Non-pigmented ciliary epithelial cell (primary cell): ENCODE measurements at regions not wholly inside any gene's neighbourhood (a gene's known extent, or its start where the extent isn't known, plus 50 kb on each side); places are given as distances from the start of the nearest gene placed in this dataset.
"Not testable (repeated sequence)": the region's sequence is repeated elsewhere in the genome, so short reads cannot be mapped to it uniquely, and the experiment has no call there.

ENCODE experiments used
- DNase-seq: peaks from one replicate; pipeline ENCODE4 v3.0.0-alpha.2; 2010; ENCODE audit warnings: low read depth

DNA sequence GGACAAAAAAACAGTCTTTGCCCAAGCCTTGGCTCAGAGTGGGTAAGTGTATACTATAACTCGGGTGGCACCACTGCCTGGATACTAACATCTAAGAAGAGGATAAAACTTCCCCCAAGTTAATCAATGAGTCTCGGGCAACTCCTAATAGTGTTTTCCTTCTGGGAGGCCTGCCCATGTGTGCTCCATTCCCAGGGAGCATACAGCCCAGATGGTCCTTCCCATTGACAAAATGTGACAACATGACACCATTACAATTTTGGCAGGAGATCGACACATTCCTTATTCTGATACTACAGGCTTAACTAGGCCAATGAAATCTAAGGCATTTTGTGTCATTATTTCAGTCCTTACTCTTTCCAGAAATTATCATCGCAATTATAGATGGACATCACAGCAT, 52.7 kb upstream of the CRIM1 start:
- no peak for DNase-seq

DNA sequence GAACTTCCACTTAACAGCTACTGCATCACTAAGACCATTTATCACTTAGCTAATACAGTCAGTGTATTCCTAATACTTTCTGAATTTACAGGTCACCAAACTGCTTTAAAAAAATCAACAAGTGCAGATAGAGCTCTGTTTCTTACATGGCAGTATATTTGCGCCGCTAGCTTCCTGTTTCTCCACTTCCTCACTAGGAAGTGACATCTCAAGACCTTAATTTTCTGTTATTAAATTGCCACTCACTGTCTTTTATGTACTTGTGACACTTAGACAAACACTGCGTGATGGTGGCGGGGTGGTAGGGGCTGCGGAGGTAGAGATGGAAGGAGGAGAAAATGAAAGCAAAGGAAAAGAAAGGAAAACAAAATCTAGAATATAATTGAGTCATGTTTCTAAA, 53.7 kb upstream of the CRIM1 start:
- no peak for DNase-seq

DNA sequence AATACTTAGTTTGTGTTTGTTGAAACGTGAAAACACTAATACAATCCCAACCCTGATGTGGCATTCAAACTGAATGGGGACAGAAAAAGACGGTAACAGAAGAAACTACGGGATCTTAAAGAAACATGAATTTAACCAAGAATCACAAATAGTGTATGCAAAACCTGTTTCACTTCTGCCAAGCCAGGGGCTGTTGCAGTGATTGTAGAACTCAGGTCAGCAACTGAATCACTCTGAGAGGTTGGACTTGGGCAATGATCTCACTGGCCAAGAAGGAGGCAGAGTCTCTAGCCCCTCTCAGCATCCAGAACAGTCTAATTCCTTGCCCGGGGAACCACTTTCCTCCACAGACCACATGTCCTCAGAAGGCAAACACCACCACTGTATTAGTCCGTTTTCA, 54.9 kb upstream of the CRIM1 start:
- DNase-seq = no peak

DNA sequence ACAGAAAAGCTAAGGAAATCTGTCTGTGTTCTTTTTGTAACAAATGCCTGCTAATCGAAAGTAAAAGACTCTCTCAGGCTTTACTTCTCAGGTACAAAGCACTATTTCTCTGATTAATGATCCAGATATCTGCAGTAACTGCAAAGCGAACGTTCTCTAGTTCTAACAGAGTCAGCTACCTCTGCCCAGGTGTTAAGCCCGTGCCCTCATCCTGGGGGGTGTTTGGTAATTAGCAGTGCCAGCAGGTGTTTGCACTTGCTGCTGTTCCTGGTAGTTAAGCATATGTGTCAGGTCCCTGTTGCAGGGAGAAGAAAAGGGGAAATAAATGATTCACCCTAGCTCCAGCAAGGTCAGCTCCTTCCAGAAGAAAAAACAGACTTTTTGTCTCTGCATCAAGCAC, 58.8 kb upstream of the CRIM1 start:
- DNase-seq = no peak

DNA sequence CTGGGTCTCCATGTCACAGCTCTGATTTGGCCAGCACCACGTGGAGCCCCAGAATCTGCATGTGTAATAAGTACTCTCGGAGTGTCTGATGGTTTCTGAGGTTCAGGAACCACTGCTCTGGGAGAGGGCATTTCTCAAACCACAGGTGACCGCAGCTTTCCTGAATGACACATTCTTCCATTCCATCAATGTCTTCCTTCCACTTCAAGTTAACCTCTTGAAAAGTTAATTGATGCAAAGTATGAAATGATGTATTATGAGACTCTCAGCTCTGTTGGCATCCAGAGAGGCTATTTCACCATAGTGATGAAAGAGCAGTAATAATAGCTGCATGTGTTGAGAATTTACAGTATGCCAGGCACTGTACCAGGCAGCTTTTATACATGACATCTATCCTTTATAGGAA, 61.3 kb upstream of the CRIM1 start:
- DNase-seq = no peak

DNA sequence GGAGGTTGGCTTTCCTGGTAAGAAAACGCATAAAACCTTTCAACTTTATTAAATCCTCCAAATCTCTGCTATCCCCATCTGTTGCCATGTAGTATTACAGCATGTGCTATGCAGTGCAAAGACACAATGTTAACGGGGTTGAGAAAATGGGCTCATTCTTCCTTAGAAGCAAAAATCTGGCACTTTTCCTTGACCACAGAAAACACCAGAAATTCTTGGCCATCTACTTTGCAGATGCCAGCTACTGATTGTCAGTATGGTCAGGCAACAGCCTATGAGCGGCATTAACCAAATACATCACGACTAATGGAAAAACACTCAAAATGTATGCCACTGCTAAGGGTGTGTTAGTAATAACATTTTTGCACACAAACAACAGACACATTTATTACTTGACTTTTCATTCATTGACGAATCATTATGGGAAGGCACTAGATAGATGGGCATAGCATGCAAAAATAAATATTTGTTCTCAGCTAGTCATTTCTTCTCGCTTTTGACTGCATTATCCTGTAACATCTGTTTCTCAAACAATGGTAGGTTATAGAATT, 65.2 kb upstream of the CRIM1 start:
- no peak for DNase-seq

DNA sequence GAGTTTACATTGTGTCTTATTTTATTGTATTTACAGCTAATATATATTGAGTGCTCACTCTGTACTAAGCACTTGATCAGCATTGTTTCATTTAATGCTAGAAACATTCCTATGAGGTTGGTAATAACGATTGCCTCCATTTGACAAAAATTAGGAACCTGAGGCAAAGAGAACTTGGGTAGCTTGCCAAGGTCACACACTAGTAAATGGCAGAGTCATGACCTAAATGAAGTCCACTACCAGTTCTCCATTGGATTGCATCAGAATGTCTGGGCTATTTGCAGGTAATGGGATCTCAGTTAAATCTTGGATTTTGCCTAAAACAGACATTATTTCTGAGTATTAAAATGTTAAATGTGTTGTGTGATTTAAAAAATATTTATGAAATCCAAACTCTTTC, 65.8 kb upstream of the CRIM1 start:
- DNase-seq = no peak

DNA sequence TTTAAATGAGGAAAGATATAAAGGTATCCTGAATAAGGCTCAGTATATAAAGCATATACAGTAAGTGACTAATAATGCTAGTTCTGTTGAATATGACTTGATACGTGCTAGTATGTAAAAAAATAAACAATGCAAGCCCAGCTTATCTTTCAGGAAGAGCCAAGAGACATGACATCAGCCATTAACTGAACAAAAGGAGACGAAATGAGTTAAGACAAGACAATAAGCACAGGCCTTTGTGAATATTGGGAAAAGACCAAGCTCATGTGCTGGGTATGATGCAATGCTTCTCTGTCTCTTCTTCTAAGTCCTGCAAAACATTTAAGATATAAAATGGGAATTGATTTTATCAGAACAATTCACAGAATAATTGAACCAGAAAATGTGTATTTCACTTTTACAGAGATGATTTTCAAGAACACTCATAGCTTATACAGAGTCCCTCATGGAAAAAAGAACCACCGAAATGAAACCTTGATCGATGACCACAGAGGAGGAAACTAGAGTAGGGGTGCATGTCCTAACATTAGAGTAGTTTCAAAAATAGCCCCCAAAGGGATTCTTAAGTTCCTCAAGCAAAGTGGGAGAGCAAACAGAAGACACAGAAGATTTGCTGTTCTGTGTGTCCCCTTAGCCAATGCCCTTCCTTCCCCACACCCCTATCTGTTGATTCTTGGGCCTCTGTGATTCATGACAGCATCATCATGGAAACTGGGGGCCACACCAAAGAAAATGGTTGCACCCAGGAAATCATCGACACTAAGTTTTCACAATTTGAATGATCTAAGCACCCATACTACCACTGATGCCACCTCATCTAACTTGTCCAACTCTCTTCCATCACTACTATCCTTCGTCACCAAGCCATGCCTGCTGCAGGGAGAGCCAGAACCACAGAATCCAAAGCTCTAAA, 68.0 kb upstream of the CRIM1 start:
- peak; percentile 59 for DNase-seq

DNA sequence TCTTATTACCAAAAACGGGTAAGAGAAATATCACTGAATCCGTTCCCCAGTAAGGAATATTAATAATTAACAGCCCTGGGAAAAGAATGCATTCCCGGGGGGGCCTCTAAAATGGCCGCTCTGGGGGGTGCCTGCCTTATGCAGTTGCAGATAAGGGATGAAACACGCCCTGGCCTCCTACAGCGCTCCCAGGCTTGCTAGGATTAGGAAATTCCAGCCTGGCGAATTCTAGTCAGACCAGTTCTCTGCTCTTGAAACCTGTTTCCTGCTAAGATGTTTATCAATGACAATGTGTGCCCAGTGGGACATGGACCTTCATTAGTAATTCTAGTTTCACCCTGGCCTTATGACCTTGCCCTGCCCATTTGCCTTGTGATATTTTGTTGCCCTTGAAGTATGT, 76.1 kb upstream of the CRIM1 start:
- not testable (repeated sequence) for DNase-seq

DNA sequence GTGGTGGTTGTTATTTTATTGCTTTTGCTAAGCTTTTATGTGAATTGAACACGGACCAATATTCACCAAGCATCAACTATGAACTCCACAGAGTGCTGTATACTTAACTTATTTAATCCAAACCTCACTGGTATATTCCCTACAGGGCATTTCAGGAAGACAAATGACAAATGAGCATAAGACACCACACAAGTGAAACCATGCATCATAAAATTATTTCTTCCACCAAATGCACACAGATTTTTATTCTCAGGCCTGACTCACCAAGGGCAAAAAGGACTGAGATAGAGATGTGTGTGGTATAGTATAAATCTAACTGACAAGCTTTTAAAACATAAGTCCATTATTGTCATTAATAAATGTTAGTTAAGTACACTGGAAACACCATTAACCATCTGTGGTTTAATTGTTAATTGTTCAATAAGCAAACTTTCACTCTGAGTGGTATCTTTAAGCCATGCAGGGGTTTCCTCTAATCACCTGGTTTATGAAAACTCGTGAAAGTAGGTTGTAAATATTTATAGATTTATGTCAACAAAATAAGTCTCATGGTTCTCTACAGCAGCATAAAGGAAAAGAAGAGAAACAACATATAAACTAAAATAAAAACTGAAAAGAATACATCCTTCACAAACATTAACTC, 77.6 kb upstream of the CRIM1 start:
- peak; percentile 15 for DNase-seq

DNA sequence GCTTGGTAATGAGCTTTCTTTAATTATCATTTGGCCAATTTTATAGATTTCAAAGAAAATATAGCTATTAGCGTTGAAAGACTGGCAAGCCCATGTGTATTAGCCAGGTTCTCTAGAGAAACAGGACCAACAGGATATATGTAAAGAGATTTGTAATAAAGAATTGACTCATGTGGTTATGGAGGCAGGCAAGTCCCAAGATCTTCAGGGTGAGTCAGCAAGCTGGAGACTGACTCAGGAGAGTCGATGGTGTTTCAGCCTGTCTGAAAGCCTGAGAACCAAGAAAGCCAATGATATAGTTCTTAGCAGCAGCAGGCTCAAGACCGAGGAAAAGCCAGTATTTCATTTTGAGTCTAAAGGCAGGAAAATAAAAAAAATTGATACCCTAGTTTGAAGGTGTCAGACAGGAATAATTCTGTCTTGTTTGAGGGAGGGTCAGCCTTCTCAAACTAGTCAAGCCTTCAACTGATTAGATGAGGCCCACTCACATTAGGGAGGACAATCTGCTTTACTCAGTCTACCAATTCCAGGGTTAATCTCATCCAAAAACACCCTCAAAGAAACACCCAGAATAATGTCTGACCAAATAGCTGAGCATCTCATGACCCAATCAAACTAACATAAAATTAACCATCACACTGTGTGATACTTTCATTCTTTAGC, 78.3 kb upstream of the CRIM1 start:
- peak; percentile 92 for DNase-seq

DNA sequence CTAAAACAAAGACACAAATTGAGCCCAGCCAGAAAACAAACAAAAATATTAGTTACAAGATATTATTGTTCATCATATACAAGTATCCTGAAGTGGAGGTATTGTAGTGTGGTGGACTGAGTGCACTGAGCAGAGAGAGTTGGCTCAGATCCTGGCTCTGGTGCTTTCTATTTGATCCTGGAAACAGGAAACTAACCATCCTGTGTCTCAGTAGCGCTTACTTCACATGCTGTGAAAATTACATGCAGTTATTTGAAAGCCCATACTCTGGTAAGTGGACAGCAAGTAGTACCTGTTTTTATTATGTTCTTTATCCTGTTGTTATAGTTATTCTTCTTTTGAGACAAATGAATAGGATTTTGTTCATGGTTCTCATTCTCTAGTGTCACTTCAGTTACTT, 84.3 kb upstream of the CRIM1 start:
- DNase-seq = no peak

DNA sequence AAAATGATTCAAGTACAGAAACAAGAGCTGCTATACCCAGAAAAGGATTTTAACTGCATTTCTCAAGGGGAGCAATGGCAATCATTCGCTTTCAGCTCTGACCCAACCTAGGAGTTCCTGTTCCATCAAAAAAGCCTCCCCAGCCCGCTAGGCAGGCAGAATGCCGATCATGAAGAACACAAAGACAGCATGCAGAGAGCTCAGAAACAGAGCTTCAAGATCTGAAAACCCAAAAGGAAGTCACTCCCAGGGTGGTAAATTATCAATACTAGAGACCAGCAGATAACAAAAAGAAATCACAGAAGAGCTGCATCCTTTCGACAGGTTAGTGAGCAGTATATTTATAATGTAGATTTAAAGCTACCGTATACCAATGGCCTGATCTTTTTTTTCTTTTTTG, 84.8 kb upstream of the CRIM1 start:
- no peak for DNase-seq

DNA sequence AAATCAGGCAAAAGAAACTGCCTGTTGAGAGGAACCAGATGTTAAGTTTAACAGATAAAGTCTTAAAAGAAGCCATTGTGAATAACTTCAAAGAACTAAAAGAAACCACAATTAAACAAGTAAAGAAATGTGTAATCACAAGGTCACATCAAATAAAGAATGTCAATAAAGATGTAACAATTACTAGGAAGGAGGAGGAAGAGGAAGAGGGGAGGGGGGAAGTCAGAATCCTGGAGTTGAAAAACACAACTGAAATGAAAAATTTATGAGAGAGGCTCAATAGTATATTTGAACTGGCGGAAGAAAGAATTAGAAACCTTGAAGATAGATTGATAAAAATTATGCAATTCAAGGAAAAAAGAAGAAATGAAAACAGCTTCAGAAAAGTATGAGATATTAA, 88.4 kb upstream of the CRIM1 start:
- no peak for DNase-seq

DNA sequence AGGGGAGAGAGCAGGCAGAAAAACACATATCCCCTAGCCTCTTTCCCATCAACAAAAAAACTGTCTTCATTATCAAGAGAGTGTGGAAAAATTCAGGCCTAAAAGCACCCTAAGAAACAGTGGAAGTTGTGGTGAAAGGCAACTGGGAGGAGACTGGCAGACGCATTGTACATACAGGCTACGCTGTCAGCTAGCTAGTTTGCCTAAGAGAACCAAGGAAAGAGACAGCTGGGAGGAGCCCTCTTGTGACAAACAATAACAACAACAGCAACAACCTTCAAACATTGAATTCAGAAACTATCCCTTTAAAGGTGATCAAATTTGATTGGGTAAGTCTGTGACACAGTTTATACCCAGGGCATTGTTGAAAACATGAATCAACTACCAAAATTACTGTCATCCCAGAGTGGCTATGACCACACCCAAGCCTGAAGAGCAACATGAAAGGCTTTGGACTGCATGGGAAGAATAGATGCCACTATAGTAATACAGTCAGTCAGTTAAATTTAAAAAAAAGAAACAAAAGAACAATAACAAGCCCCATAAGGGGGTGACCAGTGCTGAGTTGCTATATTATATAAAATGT, 88.9 kb upstream of the CRIM1 start:
- no peak for DNase-seq

DNA sequence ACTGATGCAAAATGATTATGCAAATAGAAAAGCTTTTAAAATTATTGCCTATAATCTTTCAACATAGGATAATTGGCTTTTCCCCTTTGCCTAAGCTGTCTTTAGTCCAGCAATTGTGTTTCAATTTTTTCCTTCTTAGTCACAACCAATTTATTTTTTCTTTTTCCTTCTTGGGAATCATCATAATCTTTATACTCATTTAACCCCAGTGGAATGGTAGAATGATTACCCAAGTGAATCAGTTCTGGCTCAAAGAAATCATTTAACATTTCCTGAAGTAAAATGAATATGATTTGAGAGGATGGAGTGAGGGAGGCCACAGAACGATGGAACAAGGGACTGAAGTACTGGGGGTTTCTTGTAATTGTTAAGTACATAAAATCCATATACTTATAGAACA, 93.0 kb upstream of the CRIM1 start:
- no peak for DNase-seq

DNA sequence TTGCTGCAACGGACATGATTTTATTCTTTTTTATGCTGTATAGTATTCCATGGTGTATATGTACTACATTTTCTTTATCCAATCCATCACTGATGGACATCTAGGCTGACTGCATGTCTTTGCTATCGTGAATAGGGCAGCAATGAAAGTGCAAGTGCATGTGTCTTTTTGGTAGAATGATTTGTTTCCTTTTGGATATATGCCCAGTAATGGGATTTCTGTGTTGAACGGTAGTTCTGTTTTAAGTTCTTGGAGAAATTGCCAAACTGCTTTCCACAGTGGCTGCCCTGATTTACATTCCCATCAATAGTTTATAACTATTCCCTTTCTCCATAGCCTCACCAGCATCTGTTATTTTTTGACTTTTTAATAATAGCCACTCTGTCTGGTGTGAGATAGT, 99.7 kb upstream of the CRIM1 start:
- DNase-seq = no peak

DNA sequence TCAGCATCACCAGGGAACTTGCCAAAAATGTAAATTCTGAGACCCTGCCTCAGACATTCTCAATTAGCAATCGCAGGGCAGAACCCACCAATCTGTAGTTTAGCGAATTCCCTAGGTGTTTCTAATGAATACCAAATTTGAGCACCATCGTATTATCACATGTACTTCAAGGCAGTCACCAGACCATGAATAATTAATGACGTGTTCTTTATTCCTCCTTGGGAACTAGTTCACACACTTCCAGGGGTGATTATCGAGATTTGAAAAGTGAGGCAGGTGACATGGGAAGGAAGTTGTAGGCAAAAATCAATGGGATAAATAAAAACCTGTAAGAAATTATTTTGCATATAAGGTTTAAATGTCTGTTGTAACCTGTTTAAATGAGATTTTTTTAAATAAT, 102.5 kb upstream of the CRIM1 start:
- no peak for DNase-seq

DNA sequence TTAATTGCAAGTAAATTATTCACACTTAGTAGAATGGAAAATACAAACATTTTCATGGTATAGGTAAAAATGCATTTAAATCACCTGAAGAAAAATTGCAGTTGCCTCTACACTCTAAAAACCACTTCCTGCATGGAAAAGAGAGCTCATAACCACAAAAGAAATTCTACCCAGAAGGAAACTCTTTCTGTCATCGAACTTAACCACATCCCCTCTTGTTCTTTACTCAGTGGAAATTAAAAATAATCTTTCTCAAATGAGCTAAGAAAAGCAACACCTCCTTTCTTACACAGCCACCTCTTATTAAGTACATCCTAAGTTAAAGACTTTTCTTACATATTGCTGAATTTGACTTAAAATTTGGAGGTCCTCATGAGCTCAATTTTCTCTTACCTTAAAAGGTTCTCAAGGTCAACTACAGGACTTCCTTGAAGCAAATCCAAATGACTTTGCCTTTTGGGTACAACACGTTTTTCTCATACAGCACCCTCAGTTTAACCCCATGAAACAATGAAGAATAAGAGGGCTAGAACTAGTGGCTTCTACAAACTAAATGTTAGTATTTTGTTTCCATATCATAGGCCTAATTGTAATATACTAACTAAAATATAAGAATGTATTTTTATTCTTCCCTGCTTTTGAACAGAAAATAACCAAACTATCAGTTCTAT, 109.1 kb upstream of the CRIM1 start:
- DNase-seq = no peak

DNA sequence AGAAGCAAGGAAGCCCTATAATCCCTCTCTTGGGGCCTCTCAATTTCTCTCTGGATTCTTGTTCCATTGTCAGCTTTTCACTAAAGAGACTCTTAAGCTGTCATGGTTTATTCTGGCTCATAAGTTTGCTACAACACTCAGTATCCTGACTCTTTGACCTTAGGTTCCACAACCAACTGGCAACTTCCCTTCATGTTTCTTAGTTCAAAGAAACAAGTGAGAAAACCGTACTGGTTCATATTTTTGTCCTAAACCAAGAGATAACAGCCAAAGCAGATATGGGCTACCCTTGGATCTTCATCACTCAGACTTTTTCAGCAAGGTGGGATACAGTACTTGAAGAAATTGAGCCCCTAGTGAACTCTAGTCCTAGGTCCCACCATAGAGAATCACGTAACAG, 109.9 kb upstream of the CRIM1 start:
- DNase-seq = no peak

DNA sequence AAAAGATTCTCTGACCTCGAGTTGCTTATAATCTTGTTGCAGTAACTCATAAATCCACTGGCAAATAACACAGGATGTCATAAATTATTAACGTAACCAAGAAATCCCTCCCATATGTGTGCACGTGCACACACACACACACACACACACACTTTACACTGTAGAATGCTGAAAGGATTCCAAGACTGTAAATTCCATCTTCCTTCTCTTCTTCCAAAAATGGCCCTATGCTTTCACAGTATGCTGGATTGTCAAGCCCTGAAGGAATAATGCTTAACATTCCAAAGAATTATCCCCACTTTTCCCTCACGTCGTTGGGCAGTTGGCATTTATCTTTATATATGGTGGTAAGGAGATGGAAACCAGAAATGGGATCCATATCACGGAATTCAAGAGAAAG, 117.5 kb upstream of the CRIM1 start:
- no peak for DNase-seq

DNA sequence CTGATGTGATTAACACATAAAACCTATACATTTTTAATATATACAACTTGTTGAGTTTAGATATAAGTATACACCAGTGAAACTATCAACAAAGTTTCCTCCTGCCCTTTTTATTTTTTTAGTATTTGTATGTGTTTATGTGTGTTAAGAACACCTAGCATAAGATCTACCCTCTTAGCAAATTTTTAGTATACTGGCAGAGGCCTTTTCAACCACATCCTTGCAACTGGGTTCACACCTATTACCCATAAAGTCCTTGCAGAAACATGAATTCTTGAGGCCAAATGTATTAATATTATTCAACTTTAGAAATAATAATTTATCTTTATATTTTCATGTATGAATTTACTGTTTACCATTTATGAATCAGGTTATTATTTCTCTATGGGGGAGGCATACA, 119.7 kb upstream of the CRIM1 start:
- DNase-seq = no peak
